NT2/D1 (cell line): ENCODE measurements at regions not wholly inside any gene's neighbourhood (a gene's known extent, or its start where the extent isn't known, plus 50 kb on each side); places are given as distances from the start of the nearest gene placed in this dataset.

Source experiments
- DNase-seq: peaks from one replicate; pipeline ENCODE4 v3.0.0-alpha.2; 2011; ENCODE audit warnings: low read depth, low spot score
- H3K27me3 ChIP-seq: 2 replicates; pipeline ENCODE4 v1.6.0; 2011; ENCODE audit warnings: mild to moderate bottlenecking; ENCODE audit not compliant: insufficient read length, insufficient read depth
- H3K36me3 ChIP-seq: 2 replicates; pipeline ENCODE4 v1.6.1; 2011; ENCODE audit warnings: mild to moderate bottlenecking, low read length, mixed read lengths; ENCODE audit not compliant: insufficient read depth, insufficient read length
- H3K4me1 ChIP-seq: 2 replicates; pipeline ENCODE4 v1.5.1; 2011; ENCODE audit not compliant: insufficient read depth, insufficient read length
- H3K4me3 ChIP-seq: 2 replicates; pipeline ENCODE4 v1.5.1; 2011; ENCODE audit warnings: low read depth; ENCODE audit not compliant: insufficient read length
- H3K9ac ChIP-seq: 2 replicates; pipeline ENCODE4 v1.6.0; 2011; ENCODE audit warnings: low read depth; ENCODE audit not compliant: insufficient read length
- H3K9me3 ChIP-seq: 2 replicates; pipeline ENCODE4 v1.5.1; 2011; ENCODE audit warnings: mild to moderate bottlenecking, low read length; ENCODE audit not compliant: insufficient read depth
- SUZ12 ChIP-seq: IDR thresholded peaks from 2 replicates; pipeline ENCODE4 v1.6.1; 2011; ENCODE audit not compliant: insufficient read length, insufficient read depth; ENCODE audit errors: extremely low read depth
- YY1 ChIP-seq: IDR thresholded peaks from 2 replicates; pipeline ENCODE4 v1.6.1; 2011; ENCODE audit not compliant: insufficient read length, insufficient read depth
- ZNF274 ChIP-seq: IDR thresholded peaks from 2 replicates; pipeline ENCODE4 v1.6.1; 2011; ENCODE audit warnings: mild to moderate bottlenecking, low read depth, low read length

DNA sequence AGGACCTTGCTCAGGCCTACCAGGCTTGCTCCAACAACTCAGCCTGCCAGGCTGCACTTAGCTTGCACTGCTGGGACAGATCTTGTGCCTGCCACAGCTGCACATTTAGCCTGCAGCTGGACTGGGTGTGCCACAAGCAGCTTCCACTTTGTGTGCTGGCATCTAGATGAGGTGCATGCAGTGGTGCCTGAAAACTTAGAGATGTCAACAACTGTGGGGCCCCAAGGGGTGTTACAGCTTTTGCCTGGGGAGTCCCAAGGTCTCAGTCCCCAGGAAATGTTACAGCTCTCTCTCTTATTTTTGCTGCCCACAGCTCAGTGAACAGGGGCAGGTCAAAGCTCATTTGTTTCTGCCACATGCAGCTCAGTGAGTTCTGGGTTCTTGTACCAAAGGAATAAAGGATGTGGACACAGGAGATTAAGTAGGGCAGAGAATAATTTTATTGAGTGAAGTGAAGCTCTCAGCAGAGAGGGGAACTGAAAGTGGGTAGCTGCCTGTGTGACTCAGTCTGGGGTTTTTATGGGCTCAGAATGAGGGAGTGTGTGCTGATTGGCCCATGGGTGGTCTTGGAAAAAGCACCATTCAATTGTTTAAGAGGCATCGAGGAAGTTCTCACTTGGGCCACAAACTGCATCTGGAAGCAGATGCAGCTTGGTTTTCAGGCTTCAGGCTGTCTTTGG, 828.3 kb downstream of the TECRL start:
- no peaks in the 10 kb centered on the region for H3K36me3 ChIP-seq
- H3K4me3 ChIP-seq = no peak overlapping the region
- H3K4me1 ChIP-seq = no peaks in the 10 kb centered on the region
- TF ChIP-seq YY1 (no peak), ZNF274 (no peak), SUZ12 (no peak)
- DNase-seq = no peak
- no peaks in the 10 kb centered on the region for H3K9me3 ChIP-seq
- no peaks in the 10 kb centered on the region for H3K27me3 ChIP-seq
- no peak overlapping the region for H3K9ac ChIP-seq

- TF ChIP-seq YY1 (no peak), ZNF274 (no peak), SUZ12 (no peak)
- H3K9ac ChIP-seq = no peak overlapping the region
Measured at GRCh38 chr4:63578383-63578782, 830.9 kb downstream of the TECRL start.

GRCh38 chr4:63566658-63567057, 842.6 kb downstream of the TECRL start:
- no peaks in the 10 kb centered on the region for H3K27me3 ChIP-seq
- no peak overlapping the region for H3K4me3 ChIP-seq
- TF ChIP-seq YY1 = no peak
- no peak for TF ChIP-seq ZNF274
- TF ChIP-seq SUZ12 = no peak
- no peak overlapping the region for H3K9ac ChIP-seq
- no peak for DNase-seq
- no peaks in the 10 kb centered on the region for H3K9me3 ChIP-seq
- no peaks in the 10 kb centered on the region for H3K36me3 ChIP-seq
- H3K4me1 ChIP-seq = no peaks in the 10 kb centered on the region

More at GRCh38 chr4:63578383-63578782, 830.9 kb downstream of the TECRL start:
- Histone ChIP-seq H3K4me3 (no peak overlapping the region), H3K9me3 (no peaks in the 10 kb centered on the region), H3K27me3 (no peaks in the 10 kb centered on the region), H3K4me1 (no peaks in the 10 kb centered on the region), H3K36me3 (no peaks in the 10 kb centered on the region)
- DNase-seq = no peak

GRCh38 chr4:63563288-63564014, 845.8 kb downstream of the TECRL start:
- TF ChIP-seq YY1 (no peak), SUZ12 (no peak), ZNF274 (no peak)
- Histone ChIP-seq H3K4me1 (no peaks in the 10 kb centered on the region), H3K4me3 (no peak overlapping the region), H3K9me3 (no peaks in the 10 kb centered on the region), H3K9ac (no peak overlapping the region), H3K27me3 (no peaks in the 10 kb centered on the region), H3K36me3 (no peaks in the 10 kb centered on the region)
- no peak for DNase-seq

DNA sequence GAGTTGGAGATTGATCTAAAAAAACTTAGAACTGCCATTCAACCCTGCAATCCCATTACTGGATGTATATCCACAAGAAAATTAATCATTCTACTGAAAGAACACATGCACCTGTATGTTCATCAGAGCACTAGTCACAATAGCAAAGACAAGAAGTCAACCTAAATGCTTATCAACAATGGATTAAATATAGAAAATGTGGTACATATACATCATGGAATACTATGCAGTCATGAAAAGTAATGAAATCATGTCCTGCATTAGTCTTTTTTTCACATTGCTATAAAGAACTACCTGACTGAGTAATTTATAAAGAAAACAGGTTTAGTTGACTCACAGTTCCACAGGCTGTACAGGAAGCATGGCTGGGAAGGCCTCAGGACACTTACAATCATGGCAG, 850.5 kb downstream of the TECRL start:
- H3K27me3 ChIP-seq = no peaks in the 10 kb centered on the region
- H3K36me3 ChIP-seq = no peaks in the 10 kb centered on the region
- TF ChIP-seq YY1 = no peak
- no peak for TF ChIP-seq ZNF274
- no peak for TF ChIP-seq SUZ12
- H3K4me3 ChIP-seq = no peak overlapping the region
- no peaks in the 10 kb centered on the region for H3K9me3 ChIP-seq
- no peaks in the 10 kb centered on the region for H3K4me1 ChIP-seq
- H3K9ac ChIP-seq = no peak overlapping the region
- DNase-seq = no peak

- DNase-seq = no peak
- no peak overlapping the region for H3K9ac ChIP-seq
- no peaks in the 10 kb centered on the region for H3K9me3 ChIP-seq
- H3K4me3 ChIP-seq = no peak overlapping the region
- no peaks in the 10 kb centered on the region for H3K27me3 ChIP-seq
- TF ChIP-seq YY1 (no peak), SUZ12 (no peak), ZNF274 (no peak)
- no peaks in the 10 kb centered on the region for H3K4me1 ChIP-seq
- no peaks in the 10 kb centered on the region for H3K36me3 ChIP-seq
Measured at GRCh38 chr4:63556332-63556731, 852.9 kb downstream of the TECRL start.

GRCh38 chr4:63553123-63553522, 856.1 kb downstream of the TECRL start:
- Histone ChIP-seq H3K4me3 (no peak overlapping the region), H3K9ac (no peak overlapping the region)
- TF ChIP-seq ZNF274 (no peak), YY1 (no peak), SUZ12 (no peak)

DNA sequence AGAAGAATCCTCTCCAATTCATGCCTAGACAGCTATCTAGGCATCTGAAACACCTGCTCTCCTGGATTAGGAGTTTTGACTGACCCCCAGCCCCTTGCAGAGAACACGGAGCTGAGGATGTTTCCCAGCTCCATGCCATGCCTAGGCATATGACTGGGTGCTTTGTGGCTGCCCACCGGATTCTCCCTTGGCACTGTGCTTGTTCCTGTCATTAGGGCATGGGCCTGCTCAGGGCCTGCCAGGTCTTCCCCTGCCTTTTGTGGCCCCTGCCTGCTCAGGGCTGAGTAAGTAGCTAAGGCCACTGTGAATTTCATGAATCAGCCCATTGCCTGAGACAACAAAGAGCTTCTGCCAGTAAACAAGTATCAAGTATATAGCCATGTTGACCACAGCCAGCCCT, 867.4 kb downstream of the TECRL start:
- Histone ChIP-seq H3K9me3 (no peaks in the 10 kb centered on the region), H3K4me1 (no peaks in the 10 kb centered on the region), H3K36me3 (no peaks in the 10 kb centered on the region), H3K4me3 (no peak overlapping the region), H3K9ac (no peak overlapping the region), H3K27me3 (no peaks in the 10 kb centered on the region)
- TF ChIP-seq YY1 (no peak), ZNF274 (no peak), SUZ12 (no peak)
- DNase-seq = no peak

More at GRCh38 chr4:63553123-63553522, 856.1 kb downstream of the TECRL start:
- H3K4me1 ChIP-seq = no peaks in the 10 kb centered on the region
- DNase-seq = no peak
- no peaks in the 10 kb centered on the region for H3K36me3 ChIP-seq
- H3K9me3 ChIP-seq = no peaks in the 10 kb centered on the region
- no peaks in the 10 kb centered on the region for H3K27me3 ChIP-seq
